ENCODE measurements at regions not wholly inside any gene's neighbourhood (a gene's known extent, or its start where the extent isn't known, plus 50 kb on each side); places are given as distances from the start of the nearest gene placed in this dataset.

DNA sequence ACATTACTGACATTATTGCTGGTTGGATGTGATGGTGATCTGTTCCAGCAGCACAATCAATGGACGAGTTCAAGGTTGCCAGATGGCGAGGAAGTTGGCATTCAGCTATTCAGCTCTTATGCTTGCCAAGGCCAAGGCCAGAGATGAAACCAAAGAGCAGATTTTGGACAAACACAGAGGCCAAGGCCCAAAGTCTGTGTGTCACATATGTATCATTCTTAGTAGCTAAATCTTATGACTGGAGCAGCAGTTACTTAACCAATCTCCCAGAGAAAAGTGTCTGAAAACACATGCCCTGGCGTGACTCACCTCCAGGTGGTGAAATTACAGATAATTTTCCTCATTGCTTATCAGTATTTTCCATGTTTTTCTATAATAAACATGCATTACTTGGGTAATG is 189.0 kb upstream of the EGFLAM start:
- TF ChIP-seq MYC (IDR thresholded peaks at IDR 0.05; ENCODE audit: low read depth, low read length): no peak
- TF ChIP-seq, protein P1, sequence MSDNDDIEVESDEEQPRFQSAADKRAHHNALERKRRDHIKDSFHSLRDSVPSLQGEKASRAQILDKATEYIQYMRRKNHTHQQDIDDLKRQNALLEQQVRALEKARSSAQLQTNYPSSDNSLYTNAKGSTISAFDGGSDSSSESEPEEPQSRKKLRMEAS (IDR thresholded peaks at IDR 0.05; ENCODE audit: low read depth, low read length): no peak
- TF ChIP-seq POLR2A (IDR thresholded peaks at IDR 0.05; ENCODE audit: extremely low read depth, insufficient read length): no peak
- TF ChIP-seq, protein P2, sequence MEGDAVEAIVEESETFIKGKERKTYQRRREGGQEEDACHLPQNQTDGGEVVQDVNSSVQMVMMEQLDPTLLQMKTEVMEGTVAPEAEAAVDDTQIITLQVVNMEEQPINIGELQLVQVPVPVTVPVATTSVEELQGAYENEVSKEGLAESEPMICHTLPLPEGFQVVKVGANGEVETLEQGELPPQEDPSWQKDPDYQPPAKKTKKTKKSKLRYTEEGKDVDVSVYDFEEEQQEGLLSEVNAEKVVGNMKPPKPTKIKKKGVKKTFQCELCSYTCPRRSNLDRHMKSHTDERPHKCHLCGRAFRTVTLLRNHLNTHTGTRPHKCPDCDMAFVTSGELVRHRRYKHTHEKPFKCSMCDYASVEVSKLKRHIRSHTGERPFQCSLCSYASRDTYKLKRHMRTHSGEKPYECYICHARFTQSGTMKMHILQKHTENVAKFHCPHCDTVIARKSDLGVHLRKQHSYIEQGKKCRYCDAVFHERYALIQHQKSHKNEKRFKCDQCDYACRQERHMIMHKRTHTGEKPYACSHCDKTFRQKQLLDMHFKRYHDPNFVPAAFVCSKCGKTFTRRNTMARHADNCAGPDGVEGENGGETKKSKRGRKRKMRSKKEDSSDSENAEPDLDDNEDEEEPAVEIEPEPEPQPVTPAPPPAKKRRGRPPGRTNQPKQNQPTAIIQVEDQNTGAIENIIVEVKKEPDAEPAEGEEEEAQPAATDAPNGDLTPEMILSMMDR (IDR thresholded peaks at IDR 0.05; ENCODE audit: low read depth, low read length): no peak
- DNase-seq (ENCODE audit: low read depth): no peak
- H3K4me3 ChIP-seq (ENCODE audit: low read depth, low read length): no peak overlapping the region

DNA sequence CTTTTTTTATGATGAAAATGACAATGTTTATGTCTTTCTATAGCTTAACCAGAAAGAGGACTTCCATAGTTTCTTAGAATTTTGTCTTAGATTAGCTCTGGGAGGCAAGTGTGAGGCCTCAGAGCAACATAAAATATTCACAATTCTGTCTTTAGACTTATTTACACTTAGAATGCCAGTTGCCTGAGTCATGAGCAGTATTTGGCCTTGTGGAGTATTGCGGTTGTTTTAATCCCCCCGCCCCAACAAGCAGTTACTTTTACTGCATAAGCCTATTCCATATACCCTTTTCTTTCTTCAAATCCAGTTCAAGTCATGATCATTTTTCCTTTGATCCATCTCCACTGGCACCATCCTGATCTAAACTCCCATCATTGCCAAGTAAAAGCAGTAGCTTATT is 198.0 kb upstream of the EGFLAM start:
- DNase-seq (ENCODE audit: low read depth): no peak
- TF ChIP-seq, protein P2 (IDR thresholded peaks at IDR 0.05; ENCODE audit: low read depth, low read length): no peak
- TF ChIP-seq MYC (IDR thresholded peaks at IDR 0.05; ENCODE audit: low read depth, low read length) (no peak), POLR2A (IDR thresholded peaks at IDR 0.05; ENCODE audit: extremely low read depth, insufficient read length) (no peak)
- TF ChIP-seq, protein P1 (IDR thresholded peaks at IDR 0.05; ENCODE audit: low read depth, low read length): no peak
- no peak overlapping the region for H3K4me3 ChIP-seq (ENCODE audit: low read depth, low read length)

DNA sequence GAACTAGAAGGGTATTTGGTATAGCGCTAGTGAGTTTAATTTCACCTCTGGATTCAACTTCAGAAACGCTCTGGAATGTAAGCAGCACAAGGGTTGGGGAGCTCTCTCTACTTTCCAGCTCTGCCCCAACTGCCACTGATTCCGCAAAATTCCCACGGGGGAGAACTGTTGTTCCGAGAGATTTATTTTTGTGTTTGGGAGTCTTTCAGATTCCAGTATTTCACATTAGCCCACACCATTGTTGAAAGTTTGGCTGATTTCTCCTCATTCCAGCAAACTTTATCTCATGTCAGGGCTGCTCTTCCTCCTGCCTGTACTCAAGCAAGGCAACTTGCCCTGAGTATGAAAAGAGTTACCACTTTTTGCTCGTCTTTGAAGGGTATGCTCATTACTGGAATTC is 198.5 kb upstream of the EGFLAM start:
- DNase-seq (ENCODE audit: low read depth): no peak
- TF ChIP-seq, protein P2 (IDR thresholded peaks at IDR 0.05; ENCODE audit: low read depth, low read length): no peak
- TF ChIP-seq MYC (IDR thresholded peaks at IDR 0.05; ENCODE audit: low read depth, low read length) (no peak), POLR2A (IDR thresholded peaks at IDR 0.05; ENCODE audit: extremely low read depth, insufficient read length) (no peak)
- TF ChIP-seq, protein P1 (IDR thresholded peaks at IDR 0.05; ENCODE audit: low read depth, low read length): no peak
- H3K4me3 ChIP-seq (ENCODE audit: low read depth, low read length): no peak overlapping the region

DNA sequence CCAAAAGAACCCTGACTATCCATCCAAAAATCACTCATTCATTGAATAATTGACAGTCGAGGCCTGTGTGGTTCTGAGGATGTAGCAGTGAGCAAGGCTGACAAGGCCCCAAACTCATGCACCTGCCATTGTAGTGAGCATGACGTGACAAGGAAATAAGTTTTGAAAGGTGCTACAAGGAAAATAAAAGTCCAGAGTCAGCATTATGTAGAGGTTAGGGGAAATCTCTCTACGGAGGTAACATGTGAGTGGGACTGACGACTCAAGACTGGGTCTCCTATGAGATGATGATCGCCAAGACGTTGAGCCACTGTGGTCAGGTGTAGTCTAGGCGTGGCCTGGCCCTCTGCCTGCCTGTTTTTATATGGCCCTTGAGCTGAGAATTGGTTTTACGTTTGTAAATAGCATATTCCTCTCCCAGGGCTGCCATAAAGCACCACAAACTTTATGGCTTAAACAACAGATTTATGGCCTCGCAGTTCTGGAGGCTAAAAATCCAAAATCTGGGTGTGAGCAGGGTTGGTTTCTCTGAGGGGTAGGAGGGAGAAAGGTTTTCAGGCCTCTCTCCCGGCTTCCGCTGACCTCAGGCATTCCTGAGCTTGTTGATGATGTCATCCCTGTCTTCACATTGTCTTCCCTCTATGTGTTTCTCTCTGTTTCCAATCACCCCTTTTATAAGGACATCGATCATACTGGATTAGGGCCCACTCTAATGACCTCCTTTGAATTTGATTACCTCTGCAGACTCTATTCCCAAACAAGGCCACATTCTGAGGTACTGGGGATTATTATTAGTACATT is 206.4 kb upstream of the EGFLAM start:
- TF ChIP-seq MYC (IDR thresholded peaks at IDR 0.05; ENCODE audit: low read depth, low read length) (no peak), POLR2A (IDR thresholded peaks at IDR 0.05; ENCODE audit: extremely low read depth, insufficient read length) (no peak)
- TF ChIP-seq, protein P2 (IDR thresholded peaks at IDR 0.05; ENCODE audit: low read depth, low read length): no peak
- TF ChIP-seq, protein P1 (IDR thresholded peaks at IDR 0.05; ENCODE audit: low read depth, low read length): no peak
- H3K4me3 ChIP-seq (ENCODE audit: low read depth, low read length): no peak overlapping the region
- DNase-seq (ENCODE audit: low read depth): no peak

DNA sequence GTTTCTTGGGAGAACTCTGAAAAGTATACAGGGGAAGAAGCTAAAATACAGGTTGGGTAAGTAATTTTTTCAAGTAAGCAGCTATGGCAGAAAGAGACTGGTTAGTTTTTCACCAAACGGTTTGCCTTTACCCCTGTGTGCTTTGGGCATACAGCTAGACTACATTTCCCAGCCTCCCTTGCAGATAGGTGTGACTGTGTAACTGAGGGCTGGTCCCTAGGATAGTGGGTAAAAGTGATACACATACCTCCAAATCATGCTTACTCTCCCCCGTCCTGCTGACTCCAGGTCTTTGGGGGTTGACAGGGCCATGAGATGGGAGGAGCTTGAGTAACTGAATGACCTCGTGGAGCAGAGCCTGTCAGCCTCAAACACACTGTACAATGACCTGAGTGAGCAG is 208.6 kb upstream of the GDNF start:
- TF ChIP-seq, protein P2 (IDR thresholded peaks at IDR 0.05; ENCODE audit: low read depth, low read length): no peak
- TF ChIP-seq, protein P1 (IDR thresholded peaks at IDR 0.05; ENCODE audit: low read depth, low read length): no peak
- TF ChIP-seq POLR2A (IDR thresholded peaks at IDR 0.05; ENCODE audit: extremely low read depth, insufficient read length) (no peak), MYC (IDR thresholded peaks at IDR 0.05; ENCODE audit: low read depth, low read length) (no peak)
- no peak overlapping the region for H3K4me3 ChIP-seq (ENCODE audit: low read depth, low read length)
- DNase-seq (ENCODE audit: low read depth): no peak
